GF-D8 (cell line): ENCODE measurements at regions not wholly inside any gene's neighbourhood (a gene's known extent, or its start where the extent isn't known, plus 50 kb on each side); places are given as distances from the start of the nearest gene placed in this dataset.
"Not testable (repeated sequence)": the region's sequence is repeated elsewhere in the genome, so short reads cannot be mapped to it uniquely, and the experiment has no call there.

Experiments
- DNase-seq: peaks from one replicate; lab custom pipeline; 2025; lab: John Stamatoyannopoulos, UW

DNA sequence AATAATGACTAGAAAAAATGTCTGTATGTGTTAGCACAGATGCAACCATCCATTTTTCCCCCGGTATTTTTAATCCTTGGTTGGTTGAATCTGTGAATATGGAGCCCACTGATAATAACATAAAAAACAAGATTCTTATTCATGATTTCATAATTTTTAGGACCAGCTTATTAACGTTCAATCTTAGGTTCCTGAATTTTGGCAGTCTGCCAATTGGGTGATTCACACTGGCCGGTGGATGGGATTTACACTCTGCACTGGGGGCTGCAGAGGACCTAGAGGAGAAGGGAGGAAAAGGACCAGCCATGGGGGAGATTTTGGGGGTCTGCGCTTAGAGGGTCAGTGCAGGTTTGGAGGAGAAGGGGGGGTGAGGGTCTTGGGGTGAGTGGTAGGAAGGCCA lies 327.9 kb downstream of the ACTR3B start:
- DNase-seq, result no peak

DNA sequence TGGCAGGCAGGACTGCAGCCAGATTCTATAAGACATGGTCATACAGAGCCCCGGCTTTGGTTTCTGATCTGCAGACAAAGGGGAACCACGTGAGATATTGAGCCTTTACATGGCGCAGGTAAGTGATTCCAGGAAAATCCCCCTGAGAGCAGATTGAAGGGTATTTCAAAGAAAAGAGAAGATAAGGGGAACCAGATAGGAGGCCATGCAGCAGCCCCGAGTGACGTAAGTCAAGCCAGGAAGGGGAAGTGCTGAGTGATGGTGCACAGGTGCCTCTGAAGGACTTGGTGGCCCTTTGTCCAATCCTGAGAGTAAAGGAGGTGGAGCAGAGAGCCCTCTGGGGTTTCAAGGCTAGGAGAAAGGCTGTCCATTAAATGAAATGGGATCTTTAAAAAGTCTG lies 329.0 kb downstream of the ACTR3B start:
- DNase-seq, result no peak

DNA sequence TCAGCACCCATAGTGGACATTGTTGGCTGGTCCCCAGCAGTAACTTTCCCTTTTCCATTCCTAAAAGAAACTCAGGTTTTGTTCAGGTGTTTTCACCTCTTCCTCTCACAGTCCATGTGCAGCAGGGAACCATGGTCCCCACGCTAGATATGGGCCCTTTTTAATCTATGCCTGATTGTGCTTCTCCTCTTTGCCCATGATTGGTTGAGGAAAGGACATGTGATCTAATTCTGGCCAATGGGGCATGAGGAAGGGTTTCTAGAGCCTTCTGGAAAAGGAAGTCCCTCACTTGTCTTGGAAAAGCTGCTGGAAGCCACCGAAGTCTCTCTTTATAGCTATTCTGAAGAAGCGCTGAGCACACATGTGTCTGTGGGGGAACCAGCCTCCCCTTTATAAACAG lies 330.7 kb downstream of the ACTR3B start:
- DNase-seq, result no peak

DNA sequence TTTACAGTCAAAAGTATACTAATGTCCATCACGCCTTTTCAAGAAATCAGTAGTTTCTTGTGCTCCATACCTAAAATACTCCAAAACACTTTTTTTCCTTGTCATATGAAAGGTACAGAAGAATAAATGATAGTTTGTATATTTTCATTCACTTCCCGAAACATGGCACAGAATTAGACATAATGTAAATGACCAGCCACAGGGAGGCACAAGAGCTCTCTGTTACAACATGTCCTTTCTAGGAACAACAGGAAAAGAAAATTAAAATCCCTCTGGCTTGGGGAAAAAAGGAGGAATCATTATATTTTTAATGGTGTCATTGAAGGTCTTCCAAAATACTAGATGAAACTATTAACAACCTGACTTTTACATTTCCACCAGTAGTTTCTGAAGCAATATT lies 331.2 kb downstream of the ACTR3B start:
- no peak for DNase-seq

DNA sequence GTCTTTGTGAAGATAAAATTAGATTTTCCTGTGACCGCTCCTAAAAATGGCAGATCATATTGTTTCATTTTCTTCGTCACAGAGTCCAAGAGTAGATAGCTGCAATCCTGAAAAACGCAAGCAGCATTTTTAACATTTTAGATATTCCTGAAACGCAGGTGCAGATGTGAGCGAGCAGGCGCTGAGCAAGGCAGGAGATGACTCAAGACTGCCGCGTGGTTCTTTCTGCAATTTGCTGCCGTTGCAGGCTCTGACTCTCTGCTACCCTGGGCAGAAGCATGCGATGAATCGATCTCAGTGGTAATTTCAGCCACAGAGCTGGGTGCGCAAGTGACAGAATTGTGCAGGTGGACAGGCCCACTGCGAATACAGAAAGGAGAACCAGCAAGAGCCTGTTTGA lies 331.9 kb downstream of the ACTR3B start:
- DNase-seq, result no peak

DNA sequence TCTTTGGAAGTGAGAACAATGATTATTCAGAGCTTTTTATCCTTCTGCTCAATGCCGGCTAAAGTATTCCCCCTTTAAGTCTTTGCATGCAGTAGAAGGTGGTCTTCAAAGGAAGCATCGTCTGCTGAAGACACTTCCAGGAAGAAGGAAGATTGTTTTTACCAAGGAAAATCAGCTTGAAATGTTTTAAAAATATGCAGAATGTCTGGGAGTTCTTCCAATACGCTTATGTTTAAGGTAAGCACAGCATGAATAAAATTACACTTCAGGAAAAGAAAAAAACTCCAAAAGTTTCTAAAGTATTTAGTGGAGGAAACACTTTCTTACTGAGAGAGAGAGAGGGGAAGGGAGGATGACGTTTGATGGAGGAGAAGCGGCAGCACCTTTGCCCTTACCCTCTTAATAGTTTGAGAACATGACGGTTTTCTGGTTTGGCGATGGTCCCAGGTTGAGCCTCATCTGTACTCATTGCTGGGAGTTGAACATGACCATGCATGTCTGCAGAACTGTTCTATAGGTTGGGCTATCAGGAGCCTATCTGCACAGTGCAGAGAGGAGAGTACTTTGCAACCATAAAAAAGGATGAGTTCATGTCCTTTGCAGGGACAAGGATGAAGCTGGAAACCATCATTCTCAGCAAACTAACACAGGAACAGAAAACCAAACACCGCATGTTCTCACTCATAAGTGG lies 338.1 kb downstream of the ACTR3B start:
- no peak for DNase-seq

DNA sequence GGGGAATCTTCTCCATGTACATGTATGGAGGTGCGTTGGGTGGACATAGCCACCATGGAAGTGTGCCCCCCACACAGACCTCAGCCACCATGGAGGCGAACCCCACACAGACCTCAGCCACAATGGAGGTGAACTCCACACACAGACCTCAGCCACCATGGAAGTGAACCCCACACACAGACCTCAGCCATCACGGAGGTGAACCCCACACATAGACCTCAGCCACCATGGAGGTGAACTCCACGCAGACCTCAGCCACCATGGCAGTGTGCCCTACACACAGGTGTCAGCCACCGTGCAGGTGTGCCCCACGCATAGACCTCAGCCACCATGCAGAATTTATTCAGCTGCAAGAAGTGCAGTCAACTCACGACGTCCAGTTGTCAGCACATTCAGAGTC lies 339.7 kb downstream of the ACTR3B start:
- DNase-seq, result no peak

DNA sequence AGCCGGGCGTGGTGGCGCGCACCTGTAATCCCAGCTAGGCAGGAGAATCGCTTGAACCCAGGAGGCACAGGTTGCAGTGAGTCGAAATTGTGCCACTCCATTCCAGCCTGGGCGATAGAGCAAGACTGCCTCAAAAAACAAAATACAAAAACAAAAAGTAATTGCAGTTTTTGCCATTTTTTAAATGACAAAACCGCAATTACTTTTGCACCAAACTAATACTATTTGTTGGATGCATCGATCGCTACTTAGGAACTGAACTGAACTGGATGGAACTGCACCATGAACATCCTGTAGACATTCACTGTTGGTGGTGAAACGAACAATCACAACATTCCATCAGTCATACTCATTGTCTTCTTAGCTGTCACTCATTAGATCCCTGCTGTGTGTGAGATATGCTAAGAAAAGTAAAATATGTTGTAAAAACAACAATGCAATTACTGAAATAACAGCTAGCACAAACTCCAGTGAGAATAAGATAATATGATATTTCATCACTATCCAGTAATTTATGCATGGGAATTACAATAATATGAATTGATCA lies 341.2 kb downstream of the ACTR3B start:
- no peak for DNase-seq

DNA sequence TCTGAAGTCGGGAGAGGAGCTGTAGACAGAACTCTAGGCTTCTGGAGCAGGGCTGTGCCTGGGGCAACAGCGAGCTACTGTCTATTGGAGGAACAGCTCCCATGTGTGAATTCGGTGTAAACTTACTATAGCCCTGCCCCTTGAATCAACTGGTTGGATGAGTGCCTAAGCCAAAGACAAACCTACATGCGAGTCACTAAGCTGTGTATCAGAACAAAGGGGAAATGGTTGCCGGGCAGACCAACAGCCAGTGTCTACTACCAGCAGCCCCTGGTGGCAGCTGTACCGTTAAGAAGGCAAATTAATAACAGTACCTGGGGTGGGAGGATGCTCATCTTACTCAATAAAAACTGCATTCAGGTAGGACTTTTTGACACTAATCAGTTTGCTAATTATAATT lies 343.6 kb downstream of the ACTR3B start:
- no peak for DNase-seq

DNA sequence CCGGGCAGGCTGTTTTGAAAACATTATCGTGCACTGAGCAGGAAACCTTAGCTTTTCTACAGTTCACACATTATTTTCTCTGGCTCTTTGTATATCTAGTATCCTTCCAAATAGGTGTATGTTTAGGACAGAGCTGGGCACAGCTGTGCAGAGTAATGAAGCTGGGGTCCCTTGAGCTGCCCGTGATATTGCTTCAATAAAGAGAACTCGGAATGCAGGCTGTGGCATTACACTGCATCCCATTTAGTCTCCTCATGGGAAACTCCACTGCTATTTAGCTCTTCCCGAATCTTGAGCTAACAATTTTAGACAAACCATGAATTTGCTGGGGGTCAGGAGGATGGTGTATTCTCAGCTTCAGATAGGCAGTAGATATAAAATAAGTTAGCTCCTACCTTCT lies 348.3 kb downstream of the ACTR3B start:
- no peak for DNase-seq

DNA sequence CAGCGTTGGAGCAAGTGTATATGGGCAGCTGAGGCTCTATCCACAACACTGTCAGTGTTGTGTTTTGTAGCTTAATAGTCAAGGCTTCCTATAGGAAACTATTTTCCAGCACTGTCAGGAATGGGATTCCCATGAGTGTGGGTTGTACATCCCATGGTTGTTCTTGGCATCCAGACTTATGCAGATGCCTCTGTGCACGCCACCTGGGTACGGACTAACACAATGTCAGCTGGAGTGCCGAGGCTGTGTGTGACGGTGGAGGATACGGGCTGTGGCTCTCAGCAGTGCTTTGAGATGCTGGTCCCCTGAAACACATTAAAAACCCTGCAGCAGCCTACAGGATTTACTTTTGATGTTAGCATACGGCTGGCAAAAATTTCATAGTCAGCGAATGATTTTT lies 350.0 kb downstream of the ACTR3B start:
- DNase-seq, result no peak

DNA sequence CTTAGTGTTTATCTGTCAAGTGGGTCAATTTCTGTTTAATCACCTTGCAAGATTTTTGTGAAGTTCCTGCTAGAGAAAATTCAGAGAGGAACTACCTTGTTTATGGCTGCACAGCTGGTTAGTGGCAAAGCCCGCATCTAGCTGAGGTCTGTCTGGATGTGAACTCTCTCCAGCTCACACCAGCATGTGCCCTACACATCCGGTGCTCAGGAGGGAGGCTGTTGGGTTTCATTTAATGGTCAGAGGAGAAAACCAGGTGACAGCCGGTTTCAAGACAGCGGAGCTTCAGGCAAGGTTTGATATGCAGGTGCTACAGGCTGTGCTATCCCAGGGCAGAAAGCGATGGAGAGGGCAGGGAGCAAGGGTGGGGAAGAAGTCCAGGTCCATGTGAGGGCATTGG lies 351.1 kb downstream of the ACTR3B start:
- no peak for DNase-seq

DNA sequence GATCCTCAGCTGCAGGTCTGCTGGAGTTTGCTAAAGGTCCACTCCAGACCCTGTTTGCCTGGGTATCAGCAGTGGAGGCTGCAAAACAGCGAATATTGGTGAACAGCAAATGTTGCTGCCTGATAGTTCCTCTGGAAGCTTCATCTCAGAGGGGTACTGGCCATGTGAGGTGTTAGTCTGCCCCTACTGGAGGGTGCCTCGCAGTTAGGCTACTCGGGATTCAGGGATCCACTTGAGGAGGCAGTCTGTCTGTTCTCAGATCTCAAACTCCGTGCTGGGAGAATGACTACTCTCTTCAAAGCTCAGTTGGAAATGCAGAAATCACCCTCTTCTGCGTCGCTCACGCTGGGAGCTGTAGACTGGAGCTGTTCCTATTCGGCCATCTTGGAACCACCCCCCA lies 362.7 kb downstream of the ACTR3B start:
- not testable (repeated sequence) for DNase-seq

DNA sequence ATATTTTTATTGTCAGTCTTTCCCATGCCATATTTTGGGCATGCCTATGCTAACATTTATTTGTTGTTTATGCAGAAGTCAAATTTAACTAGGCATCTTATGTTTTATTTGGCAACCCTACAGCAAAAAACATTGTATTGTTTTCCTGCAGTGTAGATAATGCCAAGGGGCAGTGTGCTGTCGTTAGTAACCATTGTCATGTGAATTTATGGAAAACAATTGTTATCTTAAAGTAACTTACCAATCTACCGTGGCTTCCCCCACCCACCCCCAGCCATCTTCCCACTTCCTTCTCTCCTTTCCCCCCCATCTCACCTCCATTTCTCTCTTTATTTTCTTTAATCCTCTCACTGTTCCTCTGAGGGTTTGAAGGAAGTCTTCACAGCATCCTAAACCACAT lies 370.5 kb downstream of the ACTR3B start:
- no peak for DNase-seq

DNA sequence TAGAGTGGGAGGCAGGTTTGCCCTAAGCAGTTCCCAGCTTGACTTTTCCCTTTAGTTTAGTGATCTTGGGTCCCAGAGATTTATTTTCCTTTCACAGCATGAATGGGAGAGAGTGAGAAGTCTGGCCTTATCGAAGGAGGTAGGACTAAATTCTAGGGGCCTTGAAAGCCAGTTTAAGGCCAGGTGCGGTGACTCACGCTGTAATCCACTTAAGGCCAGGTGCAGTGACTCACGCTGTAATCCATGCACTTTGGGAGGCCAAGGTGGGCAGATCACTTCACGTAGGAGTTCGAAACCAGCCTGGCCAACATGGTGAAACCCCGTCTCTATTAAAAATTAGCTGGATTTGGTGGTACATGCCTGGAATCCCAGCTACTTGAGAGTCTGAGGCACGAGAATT lies 392.2 kb downstream of the ACTR3B start:
- no peak for DNase-seq

DNA sequence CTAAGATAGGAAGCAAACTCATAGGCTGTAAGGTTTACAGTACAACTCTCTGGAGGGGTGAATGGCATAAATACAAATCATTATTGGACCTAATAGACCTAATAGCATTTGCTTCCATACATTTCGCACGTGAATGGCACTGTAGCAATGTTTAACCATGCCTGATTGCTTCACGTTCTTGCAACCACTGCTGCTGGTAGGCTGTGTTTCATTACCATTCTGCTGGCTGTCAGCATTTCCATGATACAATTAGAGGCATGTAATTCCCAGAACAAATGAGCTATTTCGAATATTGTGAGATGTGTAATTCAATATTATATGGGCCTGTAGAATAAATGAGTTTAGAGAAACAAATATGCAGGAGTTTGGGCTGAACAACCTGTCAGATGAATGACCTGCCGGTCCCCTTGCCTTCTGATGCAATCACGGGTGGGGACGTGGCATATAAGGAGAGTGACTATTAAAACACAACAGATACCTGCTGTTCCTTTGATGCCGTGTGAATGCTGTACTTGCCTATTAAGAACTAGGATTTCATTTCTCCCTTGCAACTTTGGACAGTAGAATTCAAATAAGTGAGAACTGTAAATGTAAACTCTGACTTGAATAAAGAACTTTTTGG lies 393.4 kb downstream of the ACTR3B start:
- no peak for DNase-seq

DNA sequence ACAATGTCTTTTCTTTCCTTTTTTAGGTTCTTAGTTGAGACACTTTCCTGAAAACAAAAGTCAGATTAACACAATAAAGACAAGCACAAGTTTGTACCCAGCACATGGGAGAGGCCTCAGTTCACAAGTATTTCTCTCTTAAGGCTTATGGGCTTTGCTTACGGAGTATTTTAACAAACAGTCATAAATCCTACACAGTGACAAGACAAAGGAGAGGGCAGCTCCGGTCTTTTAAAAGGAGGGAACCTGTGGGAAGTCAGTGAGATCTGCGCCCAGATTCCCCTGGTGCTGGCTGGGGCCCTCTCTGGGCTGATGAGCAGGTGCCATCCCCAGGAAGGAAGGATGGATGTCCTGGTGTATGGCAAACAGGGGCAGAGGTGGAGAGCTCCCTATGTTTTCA lies 398.6 kb downstream of the ACTR3B start:
- no peak for DNase-seq

DNA sequence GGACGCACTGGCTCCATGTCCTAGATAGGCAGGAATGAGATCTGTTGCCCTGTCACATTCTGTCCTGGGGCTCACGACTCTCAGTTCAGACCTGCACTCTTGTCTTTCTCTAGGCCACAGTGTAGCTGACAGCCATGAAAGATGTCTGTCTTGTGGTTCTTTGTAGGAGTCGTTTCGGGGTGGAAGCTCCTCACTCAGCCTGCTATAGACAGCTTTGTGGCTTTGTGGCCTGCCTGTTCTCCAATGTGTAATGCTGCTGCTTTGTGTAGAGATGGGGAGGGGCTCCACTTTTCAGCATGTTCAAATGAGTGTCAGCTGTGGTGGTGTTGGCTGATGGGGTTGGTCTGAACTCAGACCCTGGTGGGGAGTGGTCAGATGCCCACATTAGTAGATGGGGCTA lies 410.7 kb downstream of the ACTR3B start:
- DNase-seq, result no peak

DNA sequence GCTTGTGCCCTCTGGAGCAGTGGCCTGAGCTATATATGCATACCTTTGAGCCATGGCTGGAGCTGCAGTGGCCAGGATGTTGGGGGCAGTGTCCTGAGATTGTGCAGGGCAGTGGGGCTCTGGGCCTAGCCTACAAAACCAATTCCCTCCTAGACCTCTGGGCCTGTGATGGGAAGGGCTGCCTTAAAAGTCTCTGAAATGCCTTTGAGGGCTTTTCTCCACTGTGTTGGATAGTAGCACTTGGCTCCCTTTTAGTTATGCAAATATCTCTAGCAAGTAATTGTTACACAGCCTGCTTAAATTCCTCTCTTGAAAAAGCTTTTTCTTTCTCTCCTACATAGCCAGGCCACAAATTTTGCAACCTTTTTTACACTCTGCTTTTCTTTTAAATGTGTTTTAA lies 426.4 kb downstream of the ACTR3B start:
- DNase-seq, result no peak

DNA sequence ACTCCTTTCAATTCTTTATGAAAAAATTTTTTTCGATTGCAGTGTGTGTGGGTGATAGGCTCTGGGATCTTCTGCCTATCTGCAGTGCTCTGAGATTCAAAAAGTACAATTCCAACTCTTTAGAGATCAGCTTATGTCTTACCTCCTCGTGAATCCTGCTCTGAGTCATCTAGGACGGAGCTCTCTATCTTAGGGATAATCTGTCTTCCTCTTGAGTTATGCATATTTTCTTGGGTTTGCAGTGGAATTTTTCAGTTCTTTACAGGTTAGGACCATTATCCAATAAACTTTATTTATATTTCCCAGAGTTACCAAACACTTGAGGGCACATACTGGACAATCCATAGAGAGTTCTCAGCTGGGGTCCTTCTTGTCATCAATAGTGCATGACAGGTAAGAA lies 428.6 kb downstream of the ACTR3B start:
- DNase-seq, result no peak

DNA sequence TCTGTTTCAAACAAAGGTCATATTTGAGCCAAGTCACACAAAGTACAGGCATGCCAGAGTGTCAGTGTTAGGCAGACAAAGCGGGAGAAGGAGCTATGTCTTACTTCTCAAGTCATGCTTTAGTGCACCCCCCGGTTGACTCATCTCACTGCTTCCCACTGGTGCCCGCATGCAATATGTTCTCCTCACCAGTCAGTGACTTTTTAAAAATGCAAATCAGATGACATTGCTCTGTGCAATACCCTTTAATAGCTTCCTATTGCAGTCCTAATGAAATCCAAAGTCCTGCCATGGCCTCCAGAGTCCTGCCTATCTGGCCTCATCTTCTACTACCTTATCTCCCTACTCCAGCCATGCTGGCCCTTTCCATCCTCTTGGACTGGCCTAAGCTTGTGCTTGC lies 429.1 kb downstream of the ACTR3B start:
- DNase-seq, result no peak

DNA sequence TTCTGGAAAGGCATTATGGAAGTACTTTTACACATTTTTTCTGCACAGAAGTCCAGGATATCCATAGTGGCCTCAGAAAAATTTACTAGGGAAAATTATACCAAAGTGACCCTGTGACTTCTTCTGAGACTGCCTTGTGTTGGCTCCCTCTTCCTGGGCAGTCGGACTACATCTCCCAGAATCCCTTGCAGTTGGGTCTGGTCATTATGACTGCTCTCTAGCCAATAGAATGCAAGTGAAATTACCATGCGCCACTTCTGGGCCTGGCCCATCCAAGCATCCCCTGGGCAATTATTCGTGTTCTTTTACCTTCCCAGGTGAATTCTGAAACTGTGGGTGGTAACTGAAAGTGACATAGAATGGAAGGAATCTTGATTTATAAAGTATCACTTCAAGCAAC lies 430.9 kb downstream of the ACTR3B start:
- no peak for DNase-seq

DNA sequence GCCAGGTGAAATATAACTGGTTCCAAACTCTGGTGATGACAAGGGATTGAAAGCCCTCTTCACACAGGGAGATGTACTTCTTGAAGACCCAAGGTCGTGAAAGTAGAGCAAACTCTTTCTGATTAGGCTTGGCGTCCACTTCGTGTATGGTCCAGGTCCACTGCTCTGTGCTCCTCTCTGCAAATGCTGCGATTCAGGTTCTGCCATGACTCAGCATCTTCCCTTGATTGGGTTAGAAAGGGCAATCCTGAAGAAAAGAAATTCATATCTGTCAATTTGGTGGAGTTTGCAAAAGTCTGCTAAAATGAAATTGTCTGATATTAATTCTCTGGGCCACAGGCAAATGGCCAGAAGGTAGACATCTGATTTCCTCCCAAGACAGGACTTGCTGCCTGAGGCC lies 431.4 kb downstream of the ACTR3B start:
- DNase-seq, result no peak

DNA sequence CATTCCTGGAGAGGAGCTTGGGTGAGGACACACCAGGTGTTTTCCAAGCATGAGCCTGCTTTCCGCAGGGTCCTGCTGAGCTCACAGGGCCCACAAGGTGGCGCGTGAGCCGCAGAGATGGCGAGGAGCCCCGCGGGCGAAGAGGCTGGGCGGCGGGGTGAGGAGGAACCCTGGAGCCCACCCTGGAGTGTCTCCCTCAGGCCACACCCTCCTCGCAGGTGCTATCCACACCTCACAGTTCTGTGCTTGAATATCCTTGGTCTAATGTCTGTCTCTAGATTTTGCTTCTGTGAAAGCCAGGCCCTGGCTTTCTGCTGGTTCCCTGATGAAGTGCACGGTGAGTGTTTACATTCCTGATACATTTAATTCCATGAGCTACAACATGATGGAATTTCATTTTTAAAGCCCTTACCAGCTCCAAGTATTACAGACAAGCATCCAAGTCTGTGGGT lies 433.6 kb downstream of the ACTR3B start:
- DNase-seq, result no peak
